ENCODE measurements at regions not wholly inside any gene's neighbourhood (a gene's known extent, or its start where the extent isn't known, plus 50 kb on each side); places are given as distances from the start of the nearest gene placed in this dataset.
"Not testable (repeated sequence)": the region's sequence is repeated elsewhere in the genome, so short reads cannot be mapped to it uniquely, and the experiment has no call there.

DNA sequence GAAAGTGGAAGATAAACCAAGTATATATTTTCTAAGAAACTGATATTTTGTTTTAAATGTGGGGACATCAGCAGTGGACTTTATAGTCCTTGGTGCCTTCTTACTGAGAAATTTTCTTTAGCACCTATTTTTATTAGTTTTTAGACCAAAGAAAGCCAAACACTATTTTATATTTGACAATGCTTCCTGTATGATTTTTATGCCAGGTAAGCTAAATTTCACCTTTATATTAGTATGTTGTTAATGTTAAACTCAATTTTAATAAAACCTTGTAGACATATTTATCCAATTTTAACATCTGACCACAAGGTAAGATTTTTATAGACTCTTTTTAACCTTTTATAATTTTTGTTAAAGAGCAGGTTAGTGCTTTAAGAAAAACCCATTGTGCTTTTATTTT, 1182.3 kb upstream of the CDH2 start:
- not testable (repeated sequence) for TF ChIP-seq CTCF (IDR thresholded peaks at IDR 0.05; ENCODE audit: low read depth, low read length, poor library complexity, severe bottlenecking); EZH2phosphoT487 (IDR thresholded peaks at IDR 0.05; ENCODE audit: borderline replicate concordance, low read length)

Measured in DOHH2 (cell line).